Brain microvascular endothelial cell (primary cell): ENCODE measurements at regions not wholly inside any gene's neighbourhood (a gene's known extent, or its start where the extent isn't known, plus 50 kb on each side); places are given as distances from the start of the nearest gene placed in this dataset.

ENCODE experiments used
- DNase-seq: peaks from one replicate; pipeline ENCODE4 v3.0.0-alpha.2; 2020
- H3K27ac ChIP-seq: fragments of 250-450 bp; sonication (Bioruptor Pico); 2 replicates; pipeline ENCODE4 v1.5.1; 2020; ENCODE audit warnings: mild to moderate bottlenecking, moderate library complexity
- H3K27me3 ChIP-seq: fragments of 250-450 bp; sonication (Bioruptor Pico); replicated peaks from 2 replicates; pipeline ENCODE4 v1.5.1; 2020; ENCODE audit warnings: mild to moderate bottlenecking
- H3K36me3 ChIP-seq: fragments of 250-450 bp; sonication (Bioruptor Pico); replicated peaks from 2 replicates; pipeline ENCODE4 v1.5.1; 2020; ENCODE audit warnings: mild to moderate bottlenecking
- H3K4me3 ChIP-seq: 2 replicates; pipeline ENCODE4 v1.5.1; 2011; ENCODE audit warnings: low read depth, mild to moderate bottlenecking, control low read depth, low read length, moderate library complexity
- CTCF ChIP-seq: IDR thresholded peaks from 2 replicates; pipeline ENCODE4 v1.5.1; 2011; ENCODE audit warnings: low read depth, mild to moderate bottlenecking, moderate library complexity, low read length, control low read depth, inconsistent platforms; ENCODE audit errors: missing control alignments
- in situ Hi-C: cut with HindIII; loops from 2 replicates; pipeline ENCODE4 v1.10.0; 2017; ENCODE audit warnings: low sequenced_read_pairs, low pct_ligation_motif_present

- no peak overlapping the region for H3K27ac ChIP-seq
- no peaks in the 10 kb centered on the region for H3K27me3 ChIP-seq
- in situ Hi-C loops: no loop called here
- no peak for TF ChIP-seq CTCF
- H3K4me3 ChIP-seq: no peak overlapping the region
- no peaks in the 10 kb centered on the region for H3K36me3 ChIP-seq
- DNase-seq: no peak
Observed at GRCh38 chr15:63440265-63440648, 58.6 kb upstream of the CA12 start.

GRCh38 chr15:63440756-63441155, 59.1 kb upstream of the CA12 start:
- DNase-seq: no peak
- no peaks in the 10 kb centered on the region for H3K36me3 ChIP-seq
- TF ChIP-seq CTCF: no peak
- no peak overlapping the region for H3K27ac ChIP-seq
- no peaks in the 10 kb centered on the region for H3K27me3 ChIP-seq
- in situ Hi-C loops: no loop called here
- H3K4me3 ChIP-seq: no peak overlapping the region

- no peak for TF ChIP-seq CTCF
- Histone ChIP-seq H3K27me3 (no peaks in the 10 kb centered on the region), H3K27ac (no peak overlapping the region), H3K4me3 (no peak overlapping the region), H3K36me3 (no peaks in the 10 kb centered on the region)
- in situ Hi-C loops: no loop called here
- no peak for DNase-seq
Observed at GRCh38 chr15:63441266-63441665, 59.6 kb upstream of the CA12 start.

- no peaks in the 10 kb centered on the region for H3K27me3 ChIP-seq
- in situ Hi-C loops: no loop called here
Observed at GRCh38 chr15:63442080-63442479, 60.4 kb upstream of the CA12 start.

GRCh38 chr15:63444611-63445010, 59.8 kb upstream of the USP3 start:
- Histone ChIP-seq H3K27ac (no peak overlapping the region), H3K4me3 (no peak overlapping the region), H3K36me3 (no peaks in the 10 kb centered on the region), H3K27me3 (no peaks in the 10 kb centered on the region)
- in situ Hi-C loops: no loop called here
- no peak for TF ChIP-seq CTCF
- no peak for DNase-seq

More at GRCh38 chr15:63442080-63442479, 60.4 kb upstream of the CA12 start:
- no peak for DNase-seq
- no peak for TF ChIP-seq CTCF
- H3K36me3 ChIP-seq: no peaks in the 10 kb centered on the region
- H3K27ac ChIP-seq: no peak overlapping the region
- H3K4me3 ChIP-seq: no peak overlapping the region

- DNase-seq: no peak
- H3K27ac ChIP-seq: no peak overlapping the region
- in situ Hi-C loops: no loop called here
- no peak overlapping the region for H3K4me3 ChIP-seq
- no peaks in the 10 kb centered on the region for H3K27me3 ChIP-seq
- TF ChIP-seq CTCF: no peak
- no peaks in the 10 kb centered on the region for H3K36me3 ChIP-seq
Observed at GRCh38 chr15:63446255-63446654, 58.1 kb upstream of the USP3 start.
